Neural cell (in vitro differentiated cells): ENCODE measurements at regions not wholly inside any gene's neighbourhood (a gene's known extent, or its start where the extent isn't known, plus 50 kb on each side); places are given as distances from the start of the nearest gene placed in this dataset.

Experiments used
- H2AFZ ChIP-seq: fragments of 200-600, 300-800 bp; sonication (generic), shearing (Covaris generic); 2 replicates; pipeline ENCODE4 v1.6.0; 2014; ENCODE audit warnings: low read depth, mild to moderate bottlenecking, antibody characterized with exemption, low read length, moderate library complexity
- H3F3A ChIP-seq: fragments of 200-600 bp; shearing (Covaris generic); 2 replicates; pipeline ENCODE4 v1.6.1; 2016; ENCODE audit warnings: mild to moderate bottlenecking, moderate library complexity, mixed read lengths, antibody characterized with exemption, low read length; ENCODE audit not compliant: insufficient read depth, poor library complexity, severe bottlenecking
- H3K27ac ChIP-seq: fragments of 200-600, 300-800 bp; sonication (generic), shearing (Covaris generic); 2 replicates; pipeline ENCODE4 v1.5.1; 2014; ENCODE audit warnings: mild to moderate bottlenecking, low read length, moderate library complexity
- H3K27me3 ChIP-seq: fragments of 300-800, 200-600 bp; sonication (generic), shearing (Covaris generic); 2 replicates; pipeline ENCODE4 v1.6.0; 2014; ENCODE audit warnings: mild to moderate bottlenecking, low read depth, low read length, moderate library complexity; ENCODE audit not compliant: insufficient read depth
- H3K36me3 ChIP-seq: fragments of 300-800, 200-600 bp; sonication (generic), shearing (Covaris generic); 2 replicates; pipeline ENCODE4 v1.5.1; 2014; ENCODE audit warnings: mild to moderate bottlenecking, antibody characterized with exemption, low read length, moderate library complexity; ENCODE audit not compliant: insufficient read depth
- H3K4me2 ChIP-seq: fragments of 300-800, 200-600 bp; sonication (generic), shearing (Covaris generic); 2 replicates; pipeline ENCODE4 v1.6.0; 2014; ENCODE audit warnings: mild to moderate bottlenecking, low read length
- H3K4me3 ChIP-seq: fragments of 300-800, 200-600 bp; sonication (generic), shearing (Covaris generic); 2 replicates; pipeline ENCODE4 v1.5.1; 2014; ENCODE audit warnings: mild to moderate bottlenecking, low read length, moderate library complexity
- H3K79me2 ChIP-seq: fragments of 200-600 bp; shearing (Covaris generic); replicated peaks from 2 replicates; pipeline ENCODE4 v1.6.0; 2014; ENCODE audit warnings: mild to moderate bottlenecking, low read length, moderate library complexity; ENCODE audit not compliant: insufficient read depth
- H3K9ac ChIP-seq: fragments of 300-800, 200-600 bp; sonication (generic), shearing (Covaris generic); 2 replicates; pipeline ENCODE4 v1.6.1; 2016; ENCODE audit warnings: mild to moderate bottlenecking, low read length, mixed read lengths
- H3K9me2 ChIP-seq: fragments of 200-600 bp; shearing (Covaris generic); 2 replicates; pipeline ENCODE4 v1.6.1; 2016; ENCODE audit warnings: mild to moderate bottlenecking, low read length, mixed read lengths; ENCODE audit not compliant: insufficient read depth
- H3K9me3 ChIP-seq: fragments of 200-600, 300-800 bp; sonication (generic), shearing (Covaris generic); 2 replicates; pipeline ENCODE4 v1.6.1; 2016; ENCODE audit warnings: mild to moderate bottlenecking, mixed run types, low read length, moderate library complexity, mixed read lengths
- H4K20me1 ChIP-seq: fragments of 200-600 bp; shearing (Covaris generic); 2 replicates; pipeline ENCODE4 v1.6.1; 2016; ENCODE audit warnings: mild to moderate bottlenecking, mixed run types; ENCODE audit not compliant: insufficient read depth
- EP300 ChIP-seq: fragments of 450-650 bp; conservative IDR thresholded peaks from 2 replicates; pipeline ENCODE4 v1.6.1; 2014; ENCODE audit warnings: antibody characterized with exemption, mild to moderate bottlenecking, moderate library complexity; ENCODE audit not compliant: poor library complexity, severe bottlenecking
- EZH2 ChIP-seq: fragments of 200-600, 300-800 bp; shearing (Covaris generic), sonication (generic); IDR thresholded peaks from 2 replicates; pipeline ENCODE4 v1.6.1; 2014; ENCODE audit warnings: antibody characterized with exemption, low read length, borderline replicate concordance, mild to moderate bottlenecking; ENCODE audit not compliant: insufficient read depth, poor library complexity, severe bottlenecking
- MXI1 ChIP-seq: fragments of 450-650 bp; conservative IDR thresholded peaks from 2 replicates; pipeline ENCODE4 v1.6.1; 2014; ENCODE audit warnings: antibody characterized with exemption, mild to moderate bottlenecking; ENCODE audit not compliant: poor library complexity, severe bottlenecking
- POLR2AphosphoS5 ChIP-seq: IDR thresholded peaks from 2 replicates; pipeline ENCODE4 v1.6.1; 2012
- RAD21 ChIP-seq: fragments of 450-650 bp; conservative IDR thresholded peaks from 2 replicates; pipeline ENCODE4 v1.6.1; 2014; ENCODE audit warnings: antibody characterized with exemption, mild to moderate bottlenecking, moderate library complexity
- SMC3 ChIP-seq: fragments of 450-650 bp; conservative IDR thresholded peaks from 2 replicates; pipeline ENCODE4 v1.6.1; 2014; ENCODE audit warnings: antibody characterized with exemption, mild to moderate bottlenecking, moderate library complexity; ENCODE audit not compliant: poor library complexity
- TAF1 ChIP-seq: IDR thresholded peaks from 2 replicates; pipeline ENCODE4 v1.6.1; 2012; ENCODE audit warnings: low read depth
- TF ChIP-seq, protein P1 (sequence below): IDR thresholded peaks from 2 replicates; pipeline ENCODE4 v1.6.1; 2012; ENCODE audit warnings: borderline replicate concordance
- TF ChIP-seq, protein P2 (sequence below): fragments of 450-650 bp; IDR thresholded peaks from 2 replicates; pipeline ENCODE4 v1.5.1; 2014; ENCODE audit warnings: antibody characterized with exemption, mild to moderate bottlenecking, moderate library complexity; ENCODE audit not compliant: poor library complexity, severe bottlenecking

DNA sequence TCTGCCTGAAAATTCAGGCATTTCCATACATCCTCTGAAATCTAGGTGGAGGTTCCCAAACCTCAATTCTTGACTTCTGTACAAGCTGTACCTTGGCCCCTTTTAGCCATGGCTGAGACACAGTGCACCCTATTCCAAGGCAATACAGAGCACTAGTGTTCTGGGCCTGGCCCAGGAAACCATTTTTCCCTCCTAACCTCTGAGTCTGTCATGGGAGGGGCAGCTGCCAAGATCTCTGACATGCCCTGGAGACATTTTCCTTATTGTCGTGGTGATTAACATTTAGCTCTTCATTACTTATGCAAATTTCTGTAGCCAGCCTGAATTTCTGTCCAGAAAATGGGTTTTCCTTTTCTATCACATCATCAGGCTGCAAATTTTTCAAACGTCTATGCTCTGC, 248.0 kb upstream of the RGS18 start:
- no peak overlapping the region for H3K4me3 ChIP-seq
- H2AFZ ChIP-seq = no peak overlapping the region
- H4K20me1 ChIP-seq = no peaks in the 10 kb centered on the region

DNA sequence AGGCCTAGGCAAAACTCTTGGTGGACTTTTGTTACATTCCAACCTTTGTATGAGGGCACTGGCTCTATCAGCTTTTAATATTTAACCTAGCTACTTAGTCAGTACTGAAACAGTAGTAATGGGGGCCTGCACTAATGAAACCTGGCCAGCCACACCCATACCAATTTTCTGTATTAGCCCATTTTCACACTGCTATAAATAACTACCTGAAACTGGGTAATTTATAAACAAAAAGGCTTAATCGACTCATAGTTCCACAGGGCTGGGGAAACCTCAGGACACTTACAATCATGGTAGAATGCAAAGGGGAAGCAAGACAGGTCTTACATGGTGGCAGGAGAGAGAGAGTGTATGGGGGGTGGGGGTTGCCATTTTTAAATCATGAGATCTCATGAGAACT, 245.7 kb upstream of the RGS18 start:
- TF ChIP-seq, protein P1, sequence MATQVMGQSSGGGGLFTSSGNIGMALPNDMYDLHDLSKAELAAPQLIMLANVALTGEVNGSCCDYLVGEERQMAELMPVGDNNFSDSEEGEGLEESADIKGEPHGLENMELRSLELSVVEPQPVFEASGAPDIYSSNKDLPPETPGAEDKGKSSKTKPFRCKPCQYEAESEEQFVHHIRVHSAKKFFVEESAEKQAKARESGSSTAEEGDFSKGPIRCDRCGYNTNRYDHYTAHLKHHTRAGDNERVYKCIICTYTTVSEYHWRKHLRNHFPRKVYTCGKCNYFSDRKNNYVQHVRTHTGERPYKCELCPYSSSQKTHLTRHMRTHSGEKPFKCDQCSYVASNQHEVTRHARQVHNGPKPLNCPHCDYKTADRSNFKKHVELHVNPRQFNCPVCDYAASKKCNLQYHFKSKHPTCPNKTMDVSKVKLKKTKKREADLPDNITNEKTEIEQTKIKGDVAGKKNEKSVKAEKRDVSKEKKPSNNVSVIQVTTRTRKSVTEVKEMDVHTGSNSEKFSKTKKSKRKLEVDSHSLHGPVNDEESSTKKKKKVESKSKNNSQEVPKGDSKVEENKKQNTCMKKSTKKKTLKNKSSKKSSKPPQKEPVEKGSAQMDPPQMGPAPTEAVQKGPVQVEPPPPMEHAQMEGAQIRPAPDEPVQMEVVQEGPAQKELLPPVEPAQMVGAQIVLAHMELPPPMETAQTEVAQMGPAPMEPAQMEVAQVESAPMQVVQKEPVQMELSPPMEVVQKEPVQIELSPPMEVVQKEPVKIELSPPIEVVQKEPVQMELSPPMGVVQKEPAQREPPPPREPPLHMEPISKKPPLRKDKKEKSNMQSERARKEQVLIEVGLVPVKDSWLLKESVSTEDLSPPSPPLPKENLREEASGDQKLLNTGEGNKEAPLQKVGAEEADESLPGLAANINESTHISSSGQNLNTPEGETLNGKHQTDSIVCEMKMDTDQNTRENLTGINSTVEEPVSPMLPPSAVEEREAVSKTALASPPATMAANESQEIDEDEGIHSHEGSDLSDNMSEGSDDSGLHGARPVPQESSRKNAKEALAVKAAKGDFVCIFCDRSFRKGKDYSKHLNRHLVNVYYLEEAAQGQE = no peak
- TF ChIP-seq EZH2 (no peak), TAF1 (no peak), SMC3 (no peak), RAD21 (no peak), EP300 (no peak), POLR2AphosphoS5 (no peak), MXI1 (no peak)
- TF ChIP-seq, protein P2, sequence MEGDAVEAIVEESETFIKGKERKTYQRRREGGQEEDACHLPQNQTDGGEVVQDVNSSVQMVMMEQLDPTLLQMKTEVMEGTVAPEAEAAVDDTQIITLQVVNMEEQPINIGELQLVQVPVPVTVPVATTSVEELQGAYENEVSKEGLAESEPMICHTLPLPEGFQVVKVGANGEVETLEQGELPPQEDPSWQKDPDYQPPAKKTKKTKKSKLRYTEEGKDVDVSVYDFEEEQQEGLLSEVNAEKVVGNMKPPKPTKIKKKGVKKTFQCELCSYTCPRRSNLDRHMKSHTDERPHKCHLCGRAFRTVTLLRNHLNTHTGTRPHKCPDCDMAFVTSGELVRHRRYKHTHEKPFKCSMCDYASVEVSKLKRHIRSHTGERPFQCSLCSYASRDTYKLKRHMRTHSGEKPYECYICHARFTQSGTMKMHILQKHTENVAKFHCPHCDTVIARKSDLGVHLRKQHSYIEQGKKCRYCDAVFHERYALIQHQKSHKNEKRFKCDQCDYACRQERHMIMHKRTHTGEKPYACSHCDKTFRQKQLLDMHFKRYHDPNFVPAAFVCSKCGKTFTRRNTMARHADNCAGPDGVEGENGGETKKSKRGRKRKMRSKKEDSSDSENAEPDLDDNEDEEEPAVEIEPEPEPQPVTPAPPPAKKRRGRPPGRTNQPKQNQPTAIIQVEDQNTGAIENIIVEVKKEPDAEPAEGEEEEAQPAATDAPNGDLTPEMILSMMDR = no peak
- Histone ChIP-seq H3K9me3 (no peaks in the 10 kb centered on the region), H3K36me3 (no peaks in the 10 kb centered on the region), H3F3A (no peaks in the 10 kb centered on the region), H3K9ac (no peak overlapping the region), H3K27me3 (no peaks in the 10 kb centered on the region), H3K4me2 (no peak overlapping the region), H4K20me1 (no peaks in the 10 kb centered on the region), H2AFZ (no peak overlapping the region), H3K4me3 (no peak overlapping the region), H3K27ac (no peak overlapping the region), H3K79me2 (no peaks in the 10 kb centered on the region), H3K9me2 (no peaks in the 10 kb centered on the region)

More for the DNA sequence above, 248.0 kb upstream of the RGS18 start:
- no peaks in the 10 kb centered on the region for H3K79me2 ChIP-seq
- H3F3A ChIP-seq = no peaks in the 10 kb centered on the region
- no peak overlapping the region for H3K9ac ChIP-seq
- H3K36me3 ChIP-seq = no peaks in the 10 kb centered on the region
- H3K9me2 ChIP-seq = no peaks in the 10 kb centered on the region
- H3K27ac ChIP-seq = no peak overlapping the region
- H3K27me3 ChIP-seq = no peaks in the 10 kb centered on the region
- H3K9me3 ChIP-seq = no peaks in the 10 kb centered on the region
- no peak for TF ChIP-seq EP300
- TF ChIP-seq SMC3 = no peak
- no peak for TF ChIP-seq MXI1
- TF ChIP-seq RAD21 = no peak
- no peak for TF ChIP-seq EZH2
- TF ChIP-seq, protein P2 = no peak
- TF ChIP-seq TAF1 = no peak
- no peak for TF ChIP-seq POLR2AphosphoS5
- TF ChIP-seq, protein P1 = no peak
- H3K4me2 ChIP-seq = no peak overlapping the region
